GM19372 (cell line): ENCODE measurements at regions not wholly inside any gene's neighbourhood (a gene's known extent, or its start where the extent isn't known, plus 50 kb on each side); places are given as distances from the start of the nearest gene placed in this dataset.
"Not testable (repeated sequence)": the region's sequence is repeated elsewhere in the genome, so short reads cannot be mapped to it uniquely, and the experiment has no call there.

Experiments used
- ATAC-seq: cut with Tn5 transposase; IDR thresholded peaks from one replicate; pipeline ENCODE4 v1.9.1; 2021; ENCODE audit warnings: mild to moderate bottlenecking, low read depth, moderate library complexity; ENCODE audit not compliant: unreplicated experiment

DNA sequence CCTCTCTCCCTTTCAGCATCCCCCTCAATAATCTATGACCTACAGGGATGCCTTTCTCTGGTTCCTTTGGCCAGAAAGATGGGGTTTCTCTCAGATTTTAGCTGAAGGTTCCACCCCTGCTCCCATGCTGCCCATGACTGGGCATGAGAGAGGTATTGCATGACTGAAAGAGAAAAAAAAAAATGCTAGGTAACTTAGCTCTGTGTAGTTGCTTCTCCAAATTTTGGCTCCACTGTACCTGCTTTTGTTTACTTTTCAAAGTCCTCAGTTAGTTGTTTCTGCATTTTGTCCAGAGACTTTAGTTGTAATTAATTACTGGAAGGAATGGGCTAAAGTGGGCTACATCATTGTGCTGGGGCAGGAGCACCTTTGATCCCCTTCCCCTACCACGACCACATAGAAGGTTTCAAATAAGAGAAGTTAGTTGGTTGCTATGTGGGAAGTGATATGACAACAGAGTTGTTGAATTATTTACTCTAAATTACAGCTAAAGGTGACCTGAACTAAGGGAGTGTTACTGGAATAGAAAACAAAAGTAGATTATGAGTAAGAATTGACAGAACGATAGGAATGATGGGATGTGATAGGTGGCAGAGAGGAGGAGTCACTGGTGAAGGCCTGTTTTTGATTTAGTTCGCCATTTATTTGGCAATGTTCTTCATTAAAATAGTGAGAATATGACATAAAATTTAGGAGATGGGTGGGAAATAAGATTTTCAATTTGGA is 605.4 kb upstream of the NR2F2 start:
- ATAC-seq: no peak

DNA sequence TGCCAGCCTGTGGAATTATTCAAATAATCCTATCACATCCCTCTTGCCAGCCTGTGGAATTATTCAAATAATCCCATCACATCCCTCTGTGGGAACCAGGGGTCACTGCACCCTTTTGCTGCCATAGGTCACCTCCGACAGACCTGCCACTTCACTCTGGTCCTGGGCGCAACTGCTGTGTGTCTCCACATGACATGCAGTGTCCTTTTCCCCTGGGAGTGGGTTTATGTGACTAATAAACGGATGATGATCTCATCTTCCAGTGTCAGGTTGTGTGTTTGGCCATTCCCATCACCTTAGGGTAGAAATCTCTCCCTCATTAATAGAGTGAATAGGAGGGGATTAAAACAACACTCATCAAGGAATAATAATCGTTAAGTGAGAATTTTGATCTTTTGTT is 603.6 kb upstream of the NR2F2 start:
- ATAC-seq: no peak

DNA sequence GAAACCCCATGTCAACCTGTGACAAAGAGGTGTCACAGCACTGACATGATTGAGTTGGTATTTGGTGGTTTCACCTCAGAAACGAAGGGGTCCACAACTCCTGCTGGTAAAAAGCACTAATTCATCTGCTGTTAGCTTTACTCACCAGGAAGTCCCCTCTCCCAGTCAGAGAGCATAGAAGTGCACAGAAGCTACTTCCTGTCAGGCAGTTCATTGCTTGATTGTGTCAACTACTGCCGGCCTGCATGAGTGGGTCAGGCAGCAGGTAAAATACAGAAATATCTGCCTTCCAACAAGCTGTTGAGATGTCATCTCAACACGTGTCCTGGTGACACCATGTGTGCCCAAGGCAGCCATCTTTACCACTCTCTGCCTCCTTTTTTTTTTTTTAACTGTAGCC is 596.6 kb upstream of the NR2F2 start:
- no peak for ATAC-seq

DNA sequence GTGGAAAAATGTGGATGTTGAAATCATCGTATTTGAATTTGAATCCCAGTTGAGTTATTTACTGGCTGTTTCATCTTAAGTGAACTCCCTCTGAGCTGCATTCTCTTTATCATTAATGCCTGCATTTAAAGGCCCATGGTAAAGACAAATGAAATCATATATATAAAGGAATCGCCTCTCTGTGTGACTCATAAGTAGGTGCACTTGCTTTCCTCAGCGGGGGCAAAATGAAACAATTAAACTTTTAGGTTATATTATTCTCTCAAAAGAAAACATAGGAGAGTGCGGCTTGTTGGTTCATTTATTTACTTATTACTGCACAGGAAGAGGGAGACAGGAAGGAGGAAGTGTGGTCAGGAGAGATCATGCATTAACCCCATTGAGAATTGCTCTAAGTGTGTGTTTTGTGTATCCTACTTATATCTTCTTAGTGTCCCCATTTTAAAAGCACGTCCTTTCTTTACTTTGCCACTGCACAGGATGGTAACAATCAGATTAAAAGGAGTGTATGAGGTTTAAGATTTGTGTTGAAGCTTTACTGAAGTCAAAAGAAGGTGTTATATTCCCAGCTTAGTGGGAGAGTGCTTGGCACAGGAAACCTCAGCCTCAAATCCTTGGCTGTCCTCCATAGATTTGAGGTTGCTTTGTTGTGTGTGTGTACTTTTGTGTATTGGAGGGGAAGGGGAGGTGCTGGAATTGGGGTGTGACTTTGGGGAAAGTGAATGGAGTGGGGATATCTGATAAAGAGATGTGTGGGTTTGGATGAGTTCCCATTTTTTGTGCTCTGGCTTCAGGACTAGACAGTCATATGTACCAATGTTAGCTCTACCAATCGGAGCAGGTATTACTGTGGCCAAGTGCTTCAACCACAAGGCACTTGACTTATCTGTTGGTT is 595.8 kb upstream of the NR2F2 start:
- ATAC-seq: no peak

DNA sequence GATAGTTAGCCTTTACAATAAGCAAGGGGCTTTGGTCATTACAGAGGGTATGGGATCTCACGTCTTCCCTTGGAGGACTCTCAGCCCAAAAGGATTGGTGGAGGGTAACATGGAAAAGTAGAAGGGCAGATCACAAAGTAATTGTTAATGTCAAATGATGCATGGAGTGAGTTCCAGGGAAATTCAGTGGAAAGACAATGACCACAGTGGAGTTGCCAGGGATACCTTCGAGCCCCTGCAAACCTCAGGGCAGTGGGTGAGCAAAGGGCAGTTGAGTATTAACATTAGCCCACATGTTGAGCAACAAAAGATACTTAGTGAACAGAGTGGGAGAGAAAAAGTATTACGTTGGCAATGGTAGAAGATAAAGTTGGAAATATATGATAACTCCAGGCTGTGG is 593.4 kb upstream of the NR2F2 start:
- ATAC-seq: no peak

DNA sequence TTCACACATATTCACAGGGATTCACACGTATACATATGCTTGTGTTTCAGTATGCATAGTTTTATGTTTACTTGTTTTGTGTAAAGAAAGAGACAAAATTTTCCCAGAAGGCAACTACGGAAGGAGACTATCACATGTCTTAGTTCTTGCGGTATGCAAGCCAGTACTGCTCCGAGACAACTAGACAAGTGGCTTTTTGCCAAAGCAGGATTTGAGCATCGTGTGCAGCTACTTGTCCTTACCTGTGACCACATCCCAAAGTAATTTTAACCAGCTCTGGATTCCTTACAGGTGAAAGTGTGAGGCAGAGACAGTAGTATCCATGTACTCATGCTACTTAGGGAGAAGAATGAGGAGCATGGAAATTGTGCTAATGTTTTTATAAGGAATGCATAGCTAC is 591.4 kb upstream of the NR2F2 start:
- no peak for ATAC-seq

DNA sequence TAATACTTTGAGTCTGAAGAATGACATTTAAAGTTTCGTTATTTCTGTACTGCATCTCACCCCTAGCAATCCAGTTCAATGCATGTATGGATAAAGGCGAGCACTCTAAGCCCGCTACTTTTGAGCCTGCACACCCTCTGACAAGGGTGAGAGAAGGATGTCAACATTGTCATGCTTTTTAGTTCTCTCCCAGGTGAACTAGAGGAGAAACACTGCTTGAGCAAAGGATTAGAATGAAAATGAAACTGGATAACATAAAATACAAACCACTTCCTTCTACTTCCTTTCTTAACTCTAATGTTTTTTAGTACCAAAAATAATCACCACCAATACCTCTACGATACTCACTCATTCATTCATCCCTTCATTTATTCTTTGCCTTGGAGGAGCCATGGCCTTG is 588.7 kb upstream of the NR2F2 start:
- ATAC-seq: no peak

DNA sequence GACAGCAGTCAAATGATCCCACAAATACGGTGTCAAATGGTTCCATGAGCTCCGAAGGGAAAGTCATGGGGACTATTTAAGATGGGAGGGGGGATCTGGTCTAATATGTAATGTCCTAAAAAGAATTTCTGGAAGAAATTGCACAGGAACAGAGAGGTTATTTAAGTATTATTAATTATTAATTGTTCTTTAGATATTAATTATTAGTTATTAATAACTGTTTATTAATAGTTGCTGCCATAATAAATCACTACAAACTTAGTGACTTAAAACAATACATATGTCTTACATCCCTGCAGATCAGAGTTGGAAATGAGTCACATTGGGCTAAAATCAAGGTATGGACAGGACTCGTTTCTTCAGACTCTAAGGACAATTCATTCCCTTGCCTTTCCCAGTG is 588.2 kb upstream of the NR2F2 start:
- no peak for ATAC-seq

DNA sequence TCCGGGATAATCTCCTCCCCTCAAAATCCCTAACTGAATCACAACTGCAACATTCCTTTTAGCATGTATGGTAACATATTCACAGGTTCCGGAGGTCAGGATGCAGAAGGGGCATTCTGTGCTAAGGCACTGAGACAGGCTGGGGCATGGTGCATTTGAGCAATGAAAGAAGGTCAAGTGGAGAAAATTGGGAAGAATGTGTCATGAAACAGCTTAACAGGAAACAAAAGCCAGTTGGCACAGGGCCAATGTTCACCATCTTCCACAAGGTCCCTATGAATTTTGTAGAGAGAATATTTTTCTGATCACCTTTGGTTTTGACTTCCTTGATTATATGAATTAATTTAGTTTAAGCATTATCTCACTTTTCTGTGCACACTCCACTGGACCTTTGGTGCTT is 587.7 kb upstream of the NR2F2 start:
- no peak for ATAC-seq

DNA sequence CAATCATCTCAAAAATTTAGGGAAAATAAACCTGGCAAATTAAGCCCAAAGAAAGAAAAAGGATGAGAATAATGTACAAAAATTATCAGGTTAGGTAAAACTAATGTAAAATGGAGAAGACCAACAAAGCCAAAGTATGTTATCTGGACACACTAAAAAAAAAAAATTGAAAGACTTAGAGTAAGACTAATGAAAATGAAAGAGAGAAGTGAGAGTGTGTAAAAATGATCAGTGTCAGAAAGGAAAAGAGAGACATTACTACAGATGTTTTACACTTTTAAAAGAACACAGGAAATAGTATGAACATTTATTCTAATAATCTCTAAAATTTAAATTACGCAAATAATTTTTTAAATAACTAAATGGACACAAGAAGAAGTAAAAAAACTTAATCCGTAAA is 573.3 kb upstream of the NR2F2 start:
- no peak for ATAC-seq

DNA sequence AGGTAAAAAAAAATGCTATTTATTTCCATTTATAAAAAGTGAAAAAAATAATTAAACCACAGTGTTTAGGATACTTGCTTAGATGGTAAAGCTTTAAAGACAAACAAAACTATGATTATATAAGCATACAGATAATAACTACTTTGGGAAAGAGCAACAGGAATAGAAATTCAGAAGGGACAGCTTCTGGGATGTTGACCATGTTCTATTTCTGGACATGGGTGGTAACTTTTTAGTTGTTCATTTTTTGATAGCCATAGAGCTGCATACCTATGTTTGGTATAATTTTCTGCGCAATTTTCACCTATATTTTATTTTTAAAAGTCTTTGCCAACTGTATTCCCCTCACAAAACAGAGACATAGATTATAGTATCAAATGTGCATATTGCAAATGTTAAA is 572.0 kb upstream of the NR2F2 start:
- ATAC-seq: no peak

DNA sequence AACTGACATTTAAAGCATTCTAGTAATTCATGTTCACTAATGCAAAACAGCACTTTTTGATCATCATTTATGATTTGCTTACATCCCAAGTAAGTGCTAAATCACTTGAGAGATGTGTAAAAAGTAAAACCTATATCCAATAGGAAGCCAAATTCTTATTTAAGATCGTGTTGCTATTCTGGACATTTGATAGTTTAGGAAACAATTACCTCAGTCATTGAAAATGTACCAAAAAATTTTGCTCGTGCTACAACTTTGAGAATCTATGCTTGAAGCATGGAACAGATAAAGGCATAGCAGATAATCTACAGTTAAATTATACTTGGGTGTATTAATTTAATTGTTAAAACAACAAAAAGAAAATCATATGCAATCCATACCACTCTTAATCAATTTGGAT is 571.6 kb upstream of the NR2F2 start:
- ATAC-seq: no peak

DNA sequence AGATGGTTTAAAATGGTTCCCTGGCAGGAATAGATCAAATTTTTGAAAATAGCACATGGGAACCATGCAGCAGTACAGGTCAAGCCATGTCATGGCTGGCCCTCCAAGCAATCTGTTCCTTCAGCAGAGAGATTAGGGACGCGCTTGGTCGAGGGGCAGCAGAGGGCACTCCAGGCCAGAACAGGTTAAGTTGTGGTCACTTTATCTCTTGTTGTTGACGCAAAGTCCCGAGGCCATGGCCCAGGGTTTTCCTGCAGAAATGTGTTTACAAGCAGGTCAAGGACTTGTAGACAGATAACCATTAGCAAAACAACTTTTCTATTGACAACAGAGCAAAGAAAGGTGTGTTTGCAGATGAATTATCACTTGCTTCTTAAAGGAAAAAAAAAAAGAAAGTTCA is 570.0 kb upstream of the NR2F2 start:
- no peak for ATAC-seq

DNA sequence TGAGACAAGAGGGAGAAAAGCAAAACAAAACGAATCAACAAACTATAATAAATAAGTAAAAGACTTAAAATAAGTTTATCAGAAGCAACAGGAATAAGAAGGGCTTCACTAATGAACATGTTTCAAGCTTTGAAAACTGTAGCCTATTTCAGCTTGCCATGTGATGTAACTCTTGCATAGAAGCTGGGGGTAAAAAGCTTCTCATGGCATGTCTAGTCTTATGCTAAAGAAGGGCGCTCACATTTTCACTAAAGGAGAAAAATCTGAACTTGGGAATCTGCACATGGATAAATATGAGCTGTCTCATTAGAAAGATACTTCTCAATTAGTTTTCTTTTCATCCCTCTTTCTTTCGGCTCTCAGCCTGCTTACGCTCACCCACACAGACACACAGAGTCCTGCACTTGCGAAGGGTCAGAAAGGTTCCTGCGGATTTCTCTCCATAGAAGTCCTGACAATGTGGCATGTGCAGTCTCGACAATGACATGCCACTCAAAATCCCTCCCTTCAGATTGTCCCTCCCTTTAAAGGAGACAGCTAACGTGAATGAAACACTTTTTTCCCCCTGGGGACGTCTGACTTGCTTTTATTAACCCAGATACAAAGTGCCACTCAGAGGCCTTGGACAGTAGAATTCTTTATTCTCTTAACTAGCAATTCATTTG is 568.9 kb upstream of the NR2F2 start:
- ATAC-seq: no peak

DNA sequence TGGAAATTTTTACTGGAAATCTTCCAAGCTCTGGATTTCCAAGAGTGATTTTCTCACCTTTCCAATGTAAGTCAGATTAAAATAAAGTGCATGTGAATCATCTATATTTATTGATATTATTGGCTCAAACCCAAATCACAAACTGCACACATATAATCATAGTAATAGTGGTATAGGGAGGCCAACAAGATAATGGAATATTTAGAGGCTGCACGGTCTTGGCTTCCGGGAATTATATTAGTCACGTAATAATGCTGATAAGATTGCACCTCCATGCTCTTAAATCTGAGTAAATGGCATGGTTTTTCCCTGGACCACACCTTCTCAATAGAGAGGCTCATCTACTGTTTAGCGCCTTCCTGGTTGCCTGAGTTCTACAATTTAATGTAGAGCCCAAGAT is 567.1 kb upstream of the NR2F2 start:
- ATAC-seq: no peak

DNA sequence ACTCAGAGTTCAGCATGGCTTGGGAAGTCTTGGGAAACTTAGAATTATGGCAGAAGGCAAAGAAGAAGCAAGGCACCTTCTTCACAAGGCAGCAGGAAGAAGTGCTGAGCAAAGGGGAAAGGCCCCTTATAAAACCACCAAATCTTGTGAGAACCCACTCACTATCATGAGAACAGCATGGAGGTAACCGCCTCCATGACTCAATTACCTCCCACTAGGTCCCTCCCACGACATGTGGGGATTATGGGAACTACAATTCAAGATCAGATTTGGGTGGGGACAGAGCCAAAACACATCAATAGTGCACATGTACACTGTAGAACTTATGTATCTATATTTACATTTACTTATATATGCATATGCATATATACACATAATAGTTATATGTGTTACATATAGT is 565.3 kb upstream of the NR2F2 start:
- ATAC-seq: no peak

DNA sequence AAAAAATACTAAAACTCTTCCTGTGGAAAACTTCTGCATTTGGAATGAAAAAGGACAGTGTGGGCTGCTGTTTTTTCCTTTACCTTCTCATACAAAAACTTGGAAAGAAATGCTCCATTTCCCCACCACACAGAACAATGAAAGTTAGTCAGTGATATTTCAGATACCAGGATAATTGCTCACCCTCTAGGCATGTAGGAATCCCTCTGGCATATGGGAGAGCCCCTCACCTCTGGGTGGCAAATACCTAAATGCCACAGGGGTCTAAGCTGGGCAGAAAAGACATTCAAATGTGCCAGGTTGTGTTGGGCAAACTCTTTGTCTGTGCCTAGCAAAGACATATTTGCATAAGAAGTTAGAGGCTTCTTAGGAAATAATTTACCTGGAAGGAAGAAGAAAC is 560.3 kb upstream of the NR2F2 start:
- ATAC-seq: no peak

DNA sequence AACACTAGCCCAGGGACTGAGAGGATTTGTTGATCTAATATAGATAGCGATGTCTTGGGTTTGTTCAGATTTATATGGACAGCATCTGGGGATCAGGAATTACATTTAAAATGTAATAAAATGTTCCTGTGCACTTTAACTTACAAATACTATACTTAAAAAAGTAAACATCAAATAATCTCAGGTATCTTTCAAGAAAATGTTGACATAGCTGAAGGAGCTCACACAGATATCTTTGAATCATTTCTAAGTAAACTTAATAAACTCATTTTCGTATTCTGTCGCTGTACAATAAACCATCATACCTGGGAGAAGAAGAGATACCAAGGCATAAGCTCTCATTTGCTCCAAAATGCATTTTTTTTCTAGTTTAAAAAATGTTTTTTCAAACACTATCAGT is 557.5 kb upstream of the NR2F2 start:
- ATAC-seq: no peak

DNA sequence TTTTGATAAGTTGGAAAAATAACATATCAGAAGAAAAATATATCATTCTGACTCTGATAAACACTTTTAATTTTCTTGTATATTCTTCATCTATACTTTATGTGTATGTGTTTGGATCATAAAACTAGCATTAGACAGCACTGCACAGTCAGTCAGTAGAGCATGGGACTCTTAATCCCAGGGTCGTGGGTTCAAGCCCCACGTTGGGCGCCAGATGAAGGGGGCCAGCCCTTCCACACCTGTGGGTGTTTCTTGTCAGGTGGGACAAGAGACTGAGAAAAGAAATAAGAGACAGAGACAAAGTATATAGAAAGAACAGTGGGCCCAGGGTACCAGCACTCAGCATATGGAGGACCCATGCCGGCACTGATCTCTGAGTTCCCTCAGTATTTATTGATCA is 546.0 kb upstream of the NR2F2 start:
- no peak for ATAC-seq

DNA sequence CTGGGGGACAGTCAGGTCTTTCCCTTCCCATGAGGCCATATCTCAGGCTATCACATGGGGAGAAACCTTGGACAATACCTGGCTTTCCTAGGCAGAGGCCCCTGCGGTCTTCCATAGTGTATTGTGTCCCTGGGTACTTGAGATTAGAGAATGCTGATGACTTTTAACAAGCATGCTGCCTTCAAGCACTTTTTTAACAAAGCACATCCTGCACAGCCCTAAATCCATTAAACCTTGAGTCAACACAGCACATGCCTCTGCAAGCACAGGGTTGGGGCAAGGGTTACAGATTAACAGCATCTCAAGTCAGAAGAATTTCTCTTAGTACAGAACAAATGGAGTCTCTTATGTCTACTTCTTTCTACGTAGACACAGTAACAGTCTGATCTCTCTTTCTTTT is 545.2 kb upstream of the NR2F2 start:
- not testable (repeated sequence) for ATAC-seq

DNA sequence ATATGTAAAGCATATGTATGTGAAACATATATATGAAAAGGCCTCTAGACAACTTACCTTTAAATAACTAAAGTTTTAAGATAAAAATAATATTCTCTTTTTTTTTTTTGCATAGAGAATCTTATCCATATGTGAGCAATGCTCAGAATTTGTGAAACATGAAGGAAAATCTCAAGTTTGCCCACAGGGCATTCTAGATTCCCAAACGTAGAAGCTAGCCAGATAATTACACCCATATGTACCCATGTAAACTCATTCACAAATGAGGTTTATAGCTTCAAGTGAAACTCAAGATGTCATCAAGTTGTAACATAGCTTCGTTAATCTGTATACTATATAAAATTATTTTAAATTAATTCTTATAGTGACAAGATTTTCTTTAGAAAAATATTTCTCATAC is 537.3 kb upstream of the NR2F2 start:
- ATAC-seq: no peak

DNA sequence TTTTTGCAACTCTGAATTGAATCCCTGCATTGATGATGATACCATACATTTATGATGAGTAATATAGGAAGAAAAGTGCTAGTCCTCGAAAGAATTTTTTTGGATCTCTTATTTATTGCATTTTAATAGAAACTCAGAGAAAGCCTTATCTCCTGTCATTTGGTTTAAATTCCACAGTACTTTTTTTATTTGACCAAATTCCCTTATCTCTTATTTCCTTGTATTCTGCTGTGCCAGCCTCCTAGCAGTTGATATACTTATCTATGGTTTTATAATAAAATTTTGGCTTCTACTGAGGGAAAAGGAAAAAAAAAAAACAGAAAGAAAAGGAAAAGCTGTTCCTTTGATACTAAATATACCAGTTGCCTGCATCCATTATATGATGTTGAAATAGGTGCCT is 535.1 kb upstream of the NR2F2 start:
- ATAC-seq: no peak
